H9 (cell line): ENCODE measurements at regions not wholly inside any gene's neighbourhood (a gene's known extent, or its start where the extent isn't known, plus 50 kb on each side); places are given as distances from the start of the nearest gene placed in this dataset.

Source experiments
- DNase-seq: peaks from one replicate; pipeline ENCODE4 v3.0.0-alpha.2; 2017
- H2AFZ ChIP-seq: one replicate; pipeline ENCODE4 v1.6.1; 2013; ENCODE audit warnings: mild to moderate bottlenecking, low read length, control low read depth, moderate library complexity
- H2AK5ac ChIP-seq: 2 replicates; pipeline ENCODE4 v1.6.1; 2013; ENCODE audit warnings: low read length, control low read depth, mixed read lengths; ENCODE audit not compliant: insufficient read length
- H2BK120ac ChIP-seq: one replicate; pipeline ENCODE4 v1.6.1; 2013; ENCODE audit warnings: low read depth, mild to moderate bottlenecking, low read length, control low read depth, inconsistent platforms; ENCODE audit not compliant: poor library complexity, severe bottlenecking
- H2BK12ac ChIP-seq: 2 replicates; pipeline ENCODE4 v1.6.1; 2013; ENCODE audit warnings: low read length, control low read depth, mixed read lengths, low read depth; ENCODE audit not compliant: insufficient read length
- H2BK15ac ChIP-seq: 2 replicates; pipeline ENCODE4 v1.6.1; 2013; ENCODE audit warnings: low read depth, low read length, control low read depth
- H2BK20ac ChIP-seq: one replicate; pipeline ENCODE4 v1.6.1; 2013; ENCODE audit warnings: low read depth, mild to moderate bottlenecking, low read length, control low read depth, inconsistent platforms; ENCODE audit not compliant: poor library complexity, severe bottlenecking
- H2BK5ac ChIP-seq: 2 replicates; pipeline ENCODE4 v1.6.1; 2013; ENCODE audit warnings: low read length, control low read depth, mixed read lengths; ENCODE audit not compliant: insufficient read length
- H3K14ac ChIP-seq: 2 replicates; pipeline ENCODE4 v1.6.1; 2013; ENCODE audit warnings: low read length, control low read depth; ENCODE audit not compliant: insufficient read depth
- H3K18ac ChIP-seq: 2 replicates; pipeline ENCODE4 v1.6.1; 2013; ENCODE audit warnings: low read depth, mild to moderate bottlenecking, mixed read lengths, low read length, control low read depth; ENCODE audit not compliant: insufficient read length
- H3K23ac ChIP-seq: 2 replicates; pipeline ENCODE4 v1.6.1; 2013; ENCODE audit warnings: low read length, control low read depth, mixed read lengths, low read depth; ENCODE audit not compliant: insufficient read length
- H3K23me2 ChIP-seq: 2 replicates; pipeline ENCODE4 v1.6.1; 2013; ENCODE audit warnings: low read depth, mild to moderate bottlenecking, mixed read lengths, low read length, control low read depth; ENCODE audit not compliant: insufficient read length, poor library complexity, severe bottlenecking
- H3K27ac ChIP-seq: 2 replicates; pipeline ENCODE4 v1.5.1; 2013; ENCODE audit warnings: low read length, control low read depth, mixed read lengths, low read depth; ENCODE audit not compliant: insufficient read length
- H3K27me3 ChIP-seq: 2 replicates; pipeline ENCODE4 v1.6.1; 2013; ENCODE audit warnings: low read length, control low read depth, inconsistent platforms; ENCODE audit not compliant: insufficient read depth
- H3K4ac ChIP-seq: 2 replicates; pipeline ENCODE4 v1.6.1; 2013; ENCODE audit warnings: low read depth, mild to moderate bottlenecking, control low read depth, inconsistent platforms, low read length, moderate library complexity
- H3K4me1 ChIP-seq: 2 replicates; pipeline ENCODE4 v1.6.1; 2013; ENCODE audit warnings: low read length, control low read depth, inconsistent platforms; ENCODE audit not compliant: insufficient read depth
- H3K4me2 ChIP-seq: 2 replicates; pipeline ENCODE4 v1.6.1; 2013; ENCODE audit warnings: low read length, control low read depth, mixed read lengths; ENCODE audit not compliant: insufficient read length, insufficient read depth
- H3K56ac ChIP-seq: 2 replicates; pipeline ENCODE4 v1.6.1; 2013; ENCODE audit warnings: low read depth, mild to moderate bottlenecking, mixed read lengths, low read length, control low read depth; ENCODE audit not compliant: insufficient read length
- H3K79me1 ChIP-seq: 2 replicates; pipeline ENCODE4 v1.6.1; 2013; ENCODE audit warnings: low read depth, mild to moderate bottlenecking, moderate library complexity, low read length, control low read depth, inconsistent platforms; ENCODE audit not compliant: insufficient read depth, poor library complexity, severe bottlenecking
- H3K79me2 ChIP-seq: 2 replicates; pipeline ENCODE4 v1.6.1; 2013; ENCODE audit warnings: low read length, control low read depth, inconsistent platforms; ENCODE audit not compliant: insufficient read depth
- H3K9ac ChIP-seq: 2 replicates; pipeline ENCODE4 v1.6.1; 2013; ENCODE audit warnings: low read length, control low read depth, mixed read lengths; ENCODE audit not compliant: insufficient read length; ENCODE audit errors: extremely low read depth
- H3K9me3 ChIP-seq: one replicate; pipeline ENCODE4 v1.6.1; 2013; ENCODE audit warnings: low read depth, low read length, inconsistent platforms; ENCODE audit not compliant: control insufficient read depth
- H3T11ph ChIP-seq: one replicate; pipeline ENCODE4 v1.6.1; 2013; ENCODE audit warnings: mild to moderate bottlenecking, low read length, control low read depth, inconsistent platforms
- H4K20me1 ChIP-seq: one replicate; pipeline ENCODE4 v1.6.1; 2013; ENCODE audit not compliant: control insufficient read depth, insufficient read length, insufficient read depth
- H4K5ac ChIP-seq: 2 replicates; pipeline ENCODE4 v1.6.1; 2013; ENCODE audit warnings: low read depth, mild to moderate bottlenecking, mixed read lengths, low read length, control low read depth; ENCODE audit not compliant: insufficient read length
- H4K8ac ChIP-seq: replicated peaks from 2 replicates; pipeline ENCODE4 v1.6.1; 2013; ENCODE audit warnings: low read length, control low read depth, mixed read lengths, low read depth; ENCODE audit not compliant: insufficient read length
- H4K91ac ChIP-seq: 2 replicates; pipeline ENCODE4 v1.6.1; 2013; ENCODE audit warnings: low read depth, mild to moderate bottlenecking, moderate library complexity, mixed read lengths, low read length, control low read depth; ENCODE audit not compliant: insufficient read length
- H3K27ac Mint-ChIP-seq, 3 experiments: 2 replicates in 2 of 3; 3 replicates in 1 of 3; pipeline ENCODE4 v1.8.0; 2020 to 2021; ENCODE audit warnings: mixed read lengths in 3 of 3, mild to moderate bottlenecking in 1 of 3, moderate library complexity in 1 of 3
- H3K27me3 Mint-ChIP-seq: 2 replicates; pipeline ENCODE4 v1.8.0; 2021; ENCODE audit warnings: low read depth, mild to moderate bottlenecking, moderate library complexity, mixed read lengths
- H3K36me3 Mint-ChIP-seq, 3 experiments: 2 replicates in 2 of 3; 3 replicates in 1 of 3; pipeline ENCODE4 v1.8.0; 2020 to 2021; ENCODE audit warnings: low read depth in 3 of 3, mixed read lengths in 3 of 3; ENCODE audit not compliant: insufficient read depth in 1 of 3
- H3K4me1 Mint-ChIP-seq, 2 experiments: 2 replicates each; pipeline ENCODE4 v1.8.0; 2020; ENCODE audit warnings: mixed read lengths in 2 of 2
- H3K4me3 Mint-ChIP-seq, 2 experiments: 2 replicates in 1 of 2; 3 replicates in 1 of 2; pipeline ENCODE4 v1.8.0; 2020 to 2021; ENCODE audit warnings: mild to moderate bottlenecking in 2 of 2, mixed read lengths in 2 of 2, moderate library complexity in 1 of 2
- H3K9me3 Mint-ChIP-seq, 2 experiments: 2 replicates in 1 of 2; 3 replicates in 1 of 2; pipeline ENCODE4 v1.8.0; 2020; ENCODE audit warnings: mild to moderate bottlenecking in 2 of 2, mixed read lengths in 2 of 2, moderate library complexity in 1 of 2
- CTCF ChIP-seq: fragments of 200-600 bp; sonication (generic); conservative IDR thresholded peaks from 3 replicates; pipeline ENCODE4 v1.8.0; 2021; ENCODE audit warnings: antibody characterized with exemption, mild to moderate bottlenecking
- WGBS: extraction: QIAGEN DNeasy Blood & Tissue Kit; methylation state at CpG from one replicate; pipeline ENCODE4 v1.1.7; 2013; ENCODE audit warnings: missing lambda C conversion rate, low lambda C conversion rate, mixed read lengths; ENCODE audit not compliant: insufficient read length; ENCODE audit errors: extremely low coverage; 5-methylcytosine and 5-hydroxymethylcytosine counted together

DNA sequence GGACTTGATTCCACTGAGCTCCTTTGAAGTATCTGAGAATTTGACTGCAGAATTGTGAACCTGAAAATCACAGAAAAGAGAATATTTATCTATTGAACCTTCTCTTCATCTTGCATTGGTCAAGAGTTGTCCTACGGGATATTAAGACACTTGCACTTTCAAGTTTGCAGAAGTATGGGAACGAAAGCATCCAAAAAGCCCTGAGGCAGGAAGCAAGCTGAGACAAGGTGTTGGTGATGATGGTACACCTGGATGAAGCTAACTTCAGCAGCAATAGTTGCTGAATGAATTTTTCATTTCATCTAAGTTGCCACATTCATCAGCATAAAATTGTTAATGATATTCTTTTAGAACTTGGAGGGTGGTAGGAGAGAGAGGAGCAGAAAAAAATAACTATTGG lies 686.6 kb upstream of the ADAMTS5 start:
- H3K4me3 Mint-ChIP-seq: no peak overlapping the region
- no peak for TF ChIP-seq CTCF
- WGBS: no CpG with 5 or more reads among the region's 2 CpGs
- Histone ChIP-seq H2AFZ (no peak overlapping the region), H2BK20ac (no peak overlapping the region), H4K20me1 (no peaks in the 10 kb centered on the region), H3T11ph (no peak overlapping the region), H4K91ac (no peak overlapping the region), H3K23ac (no peak overlapping the region), H3K9ac (no peak overlapping the region), H3K4me2 (no peak overlapping the region), H2BK12ac (no peak overlapping the region), H3K18ac (no peak overlapping the region), H3K79me2 (no peaks in the 10 kb centered on the region), H2BK5ac (no peak overlapping the region), H2BK120ac (no peak overlapping the region), H3K4ac (no peak overlapping the region), H3K23me2 (no peaks in the 10 kb centered on the region), H4K8ac (no peak overlapping the region), H4K5ac (no peak overlapping the region), H3K27me3 (no peaks in the 10 kb centered on the region), H2AK5ac (no peak overlapping the region), H3K9me3 (no peaks in the 10 kb centered on the region), H3K79me1 (no peaks in the 10 kb centered on the region), H3K4me1 (no peaks in the 10 kb centered on the region), H3K14ac (no peak overlapping the region), H3K56ac (no peak overlapping the region), H3K27ac (no peak overlapping the region), H2BK15ac (no peak overlapping the region)
- peaks cover 3 to 10% of the 10 kb centered on the region in 2 experiments; a peak in 2 of 5 replicates for H3K9me3 Mint-ChIP-seq
- no peaks in the 10 kb centered on the region for H3K4me1 Mint-ChIP-seq
- no peaks in the 10 kb centered on the region for H3K27me3 Mint-ChIP-seq
- no peak overlapping the region for H3K27ac Mint-ChIP-seq
- no peak for DNase-seq
- H3K36me3 Mint-ChIP-seq: 0 out of 7 replicates have a peak, but pooled peaks cover 0 to 4% (median 0%) of the 10 kb centered on the region in 3 experiments
